ENCODE measurements at regions not wholly inside any gene's neighbourhood (a gene's known extent, or its start where the extent isn't known, plus 50 kb on each side); places are given as distances from the start of the nearest gene placed in this dataset.

- TF ChIP-seq CTCF (IDR thresholded peaks at IDR 0.05) (no peak), POLR2A (IDR thresholded peaks at IDR 0.05) (no peak)
These were observed 54.5 kb upstream of the FGGY start for GRCh38 chr1:59242370-59242769.
